ENCODE measurements at regions not wholly inside any gene's neighbourhood (a gene's known extent, or its start where the extent isn't known, plus 50 kb on each side); places are given as distances from the start of the nearest gene placed in this dataset.

DNA sequence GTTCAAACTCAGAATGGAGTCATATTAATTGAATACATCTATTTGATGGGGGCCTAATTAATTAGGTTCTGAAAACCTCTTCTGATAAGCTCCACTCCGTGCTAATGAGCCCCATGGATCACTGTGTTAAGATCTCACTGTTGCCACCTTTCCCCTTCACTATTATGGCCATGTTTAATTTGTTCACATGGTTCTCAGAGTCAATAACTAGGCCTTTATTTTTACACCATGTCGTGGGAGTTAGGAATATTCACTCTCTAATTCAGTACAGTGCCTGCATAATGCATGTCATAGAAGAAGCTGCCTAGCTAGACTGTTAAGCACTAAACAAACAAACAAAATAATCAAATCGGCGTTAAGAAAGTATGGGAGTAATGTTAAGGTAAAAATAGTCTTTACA lies 84.9 kb downstream of the EDEM1 start:
- Histone ChIP-seq H3K4me1 (replicated peaks in 1 of 2; ENCODE audit: control insufficient read depth in 2 of 2, insufficient read depth in 2 of 2, low read length in 2 of 2) (no peaks in the 10 kb centered on the region), H3K4me3 (no peak overlapping the region), H3K27ac (ENCODE audit: extremely low read depth, low read depth, low read length) (no peak overlapping the region), H2AFZ (ENCODE audit: low read depth, low read length) (no peak overlapping the region), H3K79me2 (ENCODE audit: control insufficient read depth, insufficient read depth, low read length) (no peaks in the 10 kb centered on the region), H4K20me1 (replicated peaks; ENCODE audit: control insufficient read depth, insufficient read depth, low read length) (no peaks in the 10 kb centered on the region), H3K9me3 (replicated peaks; ENCODE audit: control insufficient read depth, insufficient read depth, low read depth, low read length) (no peaks in the 10 kb centered on the region), H3K9ac (ENCODE audit: insufficient read depth in 1 of 2, low read depth in 2 of 2, low read length in 2 of 2) (no peak overlapping the region), H3K9me1 (ENCODE audit: control insufficient read depth, insufficient read depth, low read length) (no peaks in the 10 kb centered on the region), H3K36me3 (ENCODE audit: control insufficient read depth, insufficient read depth, low read length) (no peaks in the 10 kb centered on the region), H3K4me2 (ENCODE audit: insufficient read depth, low read length) (no peak overlapping the region), H3K27me3 (ENCODE audit: control insufficient read depth in 2 of 2, insufficient read depth in 2 of 2, low read length in 2 of 2) (peaks cover 0 to 12% of the 10 kb centered on the region in 2 experiments; a peak in 4 of 5 replicates)
- intact Hi-C loops (cut with micrococcal nuclease) = no loop called here
- TF ChIP-seq HDGF (IDR thresholded peaks at IDR 0.05) (no peak), PHB (CRISPR knock-in tag; IDR thresholded peaks at IDR 0.05) (no peak), ZNF347 (CRISPR knock-in tag; IDR thresholded peaks at IDR 0.05; ENCODE audit: low read depth) (no peak), TARDBP (IDR thresholded peaks at IDR 0.05) (no peak), SNIP1 (IDR thresholded peaks at IDR 0.05; ENCODE audit: low read depth) (no peak)
- WGBS (ENCODE audit: insufficient coverage, low coverage, missing lambda C conversion rate) = 2% methylated on average over 4 of the region's 4 CpGs
- no peak for FAIRE-seq
- CTCF ChIA-PET (ENCODE audit: low intra/inter-chr PET ratio) = no interaction called here
- no peak for DNase-seq (ENCODE audit: extremely low read depth in 1 of 4, low spot score in 3 of 4)
- in situ Hi-C loops (cut with MboI) = no loop called here
- POLR2A ChIA-PET = no interaction called here
- no peak for ATAC-seq
- BruUV-seq (replicated peaks) = no TSS peak

DNA sequence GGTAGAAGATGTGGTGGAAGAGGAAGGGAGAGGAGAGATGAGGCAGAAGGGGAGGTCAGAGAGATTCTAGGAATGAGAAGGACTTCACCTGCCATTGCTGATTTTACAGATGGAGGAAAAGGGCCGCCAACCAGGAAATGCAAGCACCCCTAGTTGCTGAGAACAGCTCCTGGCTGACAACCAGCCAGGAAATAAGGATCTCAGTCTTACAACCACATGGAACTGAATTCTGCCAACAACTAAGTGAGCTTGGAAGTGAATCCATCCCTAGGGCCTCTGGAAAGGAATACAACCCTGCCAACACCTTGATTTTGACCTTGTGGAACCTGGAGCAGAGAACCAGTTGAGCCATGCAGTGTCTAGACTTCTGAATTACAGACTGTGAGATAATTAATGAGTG lies 86.6 kb downstream of the EDEM1 start:
- POLR2A ChIA-PET = no interaction called here
- DNase-seq (ENCODE audit: extremely low read depth in 1 of 4, low spot score in 3 of 4) (no peak), ATAC-seq (no peak), FAIRE-seq (no peak)
- Histone ChIP-seq H2AFZ (ENCODE audit: low read depth, low read length) (no peak overlapping the region), H3K4me2 (ENCODE audit: insufficient read depth, low read length) (no peak overlapping the region), H3K27me3 (ENCODE audit: control insufficient read depth in 2 of 2, insufficient read depth in 2 of 2, low read length in 2 of 2) (peaks cover 0 to 12% of the 10 kb centered on the region in 2 experiments; a peak in 4 of 5 replicates), H4K20me1 (replicated peaks; ENCODE audit: control insufficient read depth, insufficient read depth, low read length) (no peaks in the 10 kb centered on the region), H3K9me3 (replicated peaks; ENCODE audit: control insufficient read depth, insufficient read depth, low read depth, low read length) (no peaks in the 10 kb centered on the region), H3K4me3 (no peak overlapping the region), H3K36me3 (ENCODE audit: control insufficient read depth, insufficient read depth, low read length) (no peaks in the 10 kb centered on the region), H3K4me1 (replicated peaks in 1 of 2; ENCODE audit: control insufficient read depth in 2 of 2, insufficient read depth in 2 of 2, low read length in 2 of 2) (no peaks in the 10 kb centered on the region), H3K79me2 (ENCODE audit: control insufficient read depth, insufficient read depth, low read length) (no peaks in the 10 kb centered on the region), H3K9ac (ENCODE audit: insufficient read depth in 1 of 2, low read depth in 2 of 2, low read length in 2 of 2) (no peak overlapping the region), H3K9me1 (ENCODE audit: control insufficient read depth, insufficient read depth, low read length) (no peaks in the 10 kb centered on the region), H3K27ac (ENCODE audit: extremely low read depth, low read depth, low read length) (no peak overlapping the region)
- intact Hi-C loops (cut with micrococcal nuclease) (no loop called here), in situ Hi-C loops (cut with MboI) (no loop called here)
- CTCF ChIA-PET (ENCODE audit: low intra/inter-chr PET ratio) = no interaction called here
- no TSS peak for BruUV-seq (replicated peaks)
- 0% methylated on average over 1 of the region's 1 CpG for WGBS (ENCODE audit: insufficient coverage, low coverage, missing lambda C conversion rate)
- TF ChIP-seq, protein P1, sequence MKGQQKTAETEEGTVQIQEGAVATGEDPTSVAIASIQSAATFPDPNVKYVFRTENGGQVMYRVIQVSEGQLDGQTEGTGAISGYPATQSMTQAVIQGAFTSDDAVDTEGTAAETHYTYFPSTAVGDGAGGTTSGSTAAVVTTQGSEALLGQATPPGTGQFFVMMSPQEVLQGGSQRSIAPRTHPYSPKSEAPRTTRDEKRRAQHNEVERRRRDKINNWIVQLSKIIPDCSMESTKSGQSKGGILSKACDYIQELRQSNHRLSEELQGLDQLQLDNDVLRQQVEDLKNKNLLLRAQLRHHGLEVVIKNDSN (CRISPR knock-in tag; IDR thresholded peaks at IDR 0.05) = no peak
- TF ChIP-seq ZNF778 (CRISPR knock-in tag; IDR thresholded peaks at IDR 0.05) (no peak), ZC3H8 (IDR thresholded peaks at IDR 0.05) (no peak), JUND (IDR thresholded peaks at IDR 0.05; ENCODE audit: borderline replicate concordance, low read depth, low read length) (no peak), JUND (tag; IDR thresholded peaks at IDR 0.05; ENCODE audit: borderline replicate concordance, low read depth, low read length) (no peak), TBP (optimal IDR thresholded peaks at IDR 0.05; ENCODE audit: low read depth, low read length) (no peak), JUNB (CRISPR knock-in tag; conservative IDR thresholded peaks at IDR 0.05) (no peak), TCFL5 (CRISPR knock-in tag; conservative IDR thresholded peaks at IDR 0.05) (no peak), KLF1 (tag; IDR thresholded peaks at IDR 0.05) (no peak)
- TF ChIP-seq, protein P2, sequence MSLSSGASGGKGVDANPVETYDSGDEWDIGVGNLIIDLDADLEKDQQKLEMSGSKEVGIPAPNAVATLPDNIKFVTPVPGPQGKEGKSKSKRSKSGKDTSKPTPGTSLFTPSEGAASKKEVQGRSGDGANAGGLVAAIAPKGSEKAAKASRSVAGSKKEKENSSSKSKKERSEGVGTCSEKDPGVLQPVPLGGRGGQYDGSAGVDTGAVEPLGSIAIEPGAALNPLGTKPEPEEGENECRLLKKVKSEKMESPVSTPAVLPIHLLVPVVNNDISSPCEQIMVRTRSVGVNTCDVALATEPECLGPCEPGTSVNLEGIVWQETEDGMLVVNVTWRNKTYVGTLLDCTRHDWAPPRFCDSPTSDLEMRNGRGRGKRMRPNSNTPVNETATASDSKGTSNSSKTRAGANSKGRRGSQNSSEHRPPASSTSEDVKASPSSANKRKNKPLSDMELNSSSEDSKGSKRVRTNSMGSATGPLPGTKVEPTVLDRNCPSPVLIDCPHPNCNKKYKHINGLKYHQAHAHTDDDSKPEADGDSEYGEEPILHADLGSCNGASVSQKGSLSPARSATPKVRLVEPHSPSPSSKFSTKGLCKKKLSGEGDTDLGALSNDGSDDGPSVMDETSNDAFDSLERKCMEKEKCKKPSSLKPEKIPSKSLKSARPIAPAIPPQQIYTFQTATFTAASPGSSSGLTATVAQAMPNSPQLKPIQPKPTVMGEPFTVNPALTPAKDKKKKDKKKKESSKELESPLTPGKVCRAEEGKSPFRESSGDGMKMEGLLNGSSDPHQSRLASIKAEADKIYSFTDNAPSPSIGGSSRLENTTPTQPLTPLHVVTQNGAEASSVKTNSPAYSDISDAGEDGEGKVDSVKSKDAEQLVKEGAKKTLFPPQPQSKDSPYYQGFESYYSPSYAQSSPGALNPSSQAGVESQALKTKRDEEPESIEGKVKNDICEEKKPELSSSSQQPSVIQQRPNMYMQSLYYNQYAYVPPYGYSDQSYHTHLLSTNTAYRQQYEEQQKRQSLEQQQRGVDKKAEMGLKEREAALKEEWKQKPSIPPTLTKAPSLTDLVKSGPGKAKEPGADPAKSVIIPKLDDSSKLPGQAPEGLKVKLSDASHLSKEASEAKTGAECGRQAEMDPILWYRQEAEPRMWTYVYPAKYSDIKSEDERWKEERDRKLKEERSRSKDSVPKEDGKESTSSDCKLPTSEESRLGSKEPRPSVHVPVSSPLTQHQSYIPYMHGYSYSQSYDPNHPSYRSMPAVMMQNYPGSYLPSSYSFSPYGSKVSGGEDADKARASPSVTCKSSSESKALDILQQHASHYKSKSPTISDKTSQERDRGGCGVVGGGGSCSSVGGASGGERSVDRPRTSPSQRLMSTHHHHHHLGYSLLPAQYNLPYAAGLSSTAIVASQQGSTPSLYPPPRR (CRISPR knock-in tag; IDR thresholded peaks at IDR 0.05; ENCODE audit: borderline replicate concordance) = no peak
